Endothelial cell of umbilical vein (primary cell): ENCODE measurements at regions not wholly inside any gene's neighbourhood (a gene's known extent, or its start where the extent isn't known, plus 50 kb on each side); places are given as distances from the start of the nearest gene placed in this dataset.

ENCODE experiments used
- BruUV-seq: library from RNA; stranded (reverse); fragments of 400-500 nt; replicated peaks from 2 replicates; lab custom pipeline; 2021; lab: Mats Ljungman, UMichigan
- CTCF ChIA-PET: fragments of 300-600, 350-600 bp; sonication (Branson Sonifier 250); formaldehyde crosslinking; loops from one replicate; lab custom pipeline; 2021; ENCODE audit warnings: antibody characterized with exemption, inconsistent platforms; lab: Charles Lee
- POLR2A ChIA-PET: fragments of 300-600, 350-600 bp; sonication (Branson Sonifier 250); formaldehyde crosslinking; loops from one replicate; lab custom pipeline; 2021; ENCODE audit warnings: antibody characterized with exemption, inconsistent platforms; lab: Charles Lee
- DNase-seq: peaks from one replicate; pipeline ENCODE4 v3.0.0-alpha.2; 2011; ENCODE audit warnings: low read depth, low spot score
- FAIRE-seq: peaks from 2 replicates; lab custom pipeline; 2011; peaks lifted over from hg19 to GRCh38; lab: Jason Lieb, UNC
- H2AFZ ChIP-seq: 2 replicates; pipeline ENCODE4 v1.6.0; 2012; ENCODE audit warnings: low read depth, low read length, control low read depth, inconsistent platforms
- H3K27ac ChIP-seq: 2 replicates; pipeline ENCODE4 v1.5.1; 2011; ENCODE audit warnings: low read depth, mild to moderate bottlenecking, control low read depth, low read length, moderate library complexity; ENCODE audit not compliant: insufficient read depth
- H3K27me3 ChIP-seq, 2 experiments: 2 replicates each; pipeline versions ENCODE4 v1.6.0 to v1.6.1; 2011; ENCODE audit warnings: low read length in 2 of 2, mixed read lengths in 1 of 2; ENCODE audit not compliant: control insufficient read depth in 2 of 2, insufficient read depth in 2 of 2
- H3K36me3 ChIP-seq, 2 experiments: 2 replicates in 1 of 2; 3 replicates in 1 of 2; pipeline ENCODE4 v1.5.1; 2011; ENCODE audit warnings: low read length in 2 of 2, mild to moderate bottlenecking in 1 of 2, moderate library complexity in 1 of 2; ENCODE audit not compliant: control insufficient read depth in 2 of 2, insufficient read depth in 2 of 2; ENCODE audit errors: extremely low read depth in 1 of 2
- H3K4me1 ChIP-seq: 3 replicates; pipeline ENCODE4 v1.5.1; 2011; ENCODE audit warnings: mild to moderate bottlenecking, low read length; ENCODE audit not compliant: control insufficient read depth, insufficient read depth; ENCODE audit errors: extremely low read depth
- H3K4me2 ChIP-seq: 2 replicates; pipeline ENCODE4 v1.6.1; 2011; ENCODE audit warnings: low read length, control low read depth, mixed read lengths; ENCODE audit not compliant: insufficient read depth
- H3K4me3 ChIP-seq, 3 experiments: fragments of 200-600 bp in 1 of 3; sonication (generic), shearing (Covaris generic) in 1 of 3; replicated peaks in 1 of 3; 2 replicates each; pipeline ENCODE4 v1.5.1; 2011 to 2016; ENCODE audit warnings: control low read depth in 3 of 3, low read length in 3 of 3, mild to moderate bottlenecking in 2 of 3, inconsistent platforms in 1 of 3, low read depth in 1 of 3, moderate library complexity in 1 of 3; ENCODE audit not compliant: insufficient read depth in 1 of 3
- H3K79me2 ChIP-seq: 2 replicates; pipeline ENCODE4 v1.6.0; 2012; ENCODE audit warnings: low read length, inconsistent platforms; ENCODE audit not compliant: control insufficient read depth, insufficient read depth
- H3K9ac ChIP-seq: replicated peaks from 2 replicates; pipeline ENCODE3; 2011; ENCODE audit warnings: low read length, control low read depth; ENCODE audit not compliant: insufficient read depth; ENCODE audit errors: extremely low read depth
- H3K9me1 ChIP-seq: replicated peaks from 3 replicates; pipeline ENCODE4 v1.6.0; 2011; ENCODE audit warnings: mild to moderate bottlenecking, low read length; ENCODE audit not compliant: control insufficient read depth, insufficient read depth; ENCODE audit errors: extremely low read depth
- H3K9me3 ChIP-seq: replicated peaks from 2 replicates; pipeline ENCODE4 v1.5.1; 2012; ENCODE audit warnings: low read length, inconsistent platforms; ENCODE audit not compliant: control insufficient read depth, insufficient read depth
- H4K20me1 ChIP-seq: replicated peaks from 2 replicates; pipeline ENCODE3; 2011; ENCODE audit warnings: mild to moderate bottlenecking, low read length; ENCODE audit not compliant: control insufficient read depth, insufficient read depth; ENCODE audit errors: extremely low read depth
- FOS ChIP-seq: IDR thresholded peaks from 2 replicates; pipeline ENCODE4 v1.6.1; 2011; ENCODE audit warnings: mild to moderate bottlenecking, low read length, moderate library complexity, borderline replicate concordance; ENCODE audit not compliant: insufficient read depth
- GATA2 ChIP-seq: IDR thresholded peaks from 2 replicates; pipeline ENCODE4 v1.7.0; 2011; ENCODE audit warnings: low read depth, mild to moderate bottlenecking, moderate library complexity, mixed read lengths, low read length; ENCODE audit not compliant: insufficient read length, insufficient read depth
- POLR2A ChIP-seq: IDR thresholded peaks from 2 replicates; pipeline ENCODE4 v1.6.1; 2012; ENCODE audit warnings: low read depth, mild to moderate bottlenecking, control low read depth, low read length
- dilution Hi-C: fragments of 300-500 bp; cut with MboI; formaldehyde crosslinking; loops from one replicate; pipeline ENCODE4 v1.15.0; 2019; ENCODE audit warnings: low sequenced_read_pairs; ENCODE audit not compliant: extremely low pct_ligation_motif_present
- intact Hi-C: fragments of 100-400 bp; cut with micrococcal nuclease; formaldehyde crosslinking; loops from one replicate; pipeline ENCODE4 v1.10.0; 2022

DNA sequence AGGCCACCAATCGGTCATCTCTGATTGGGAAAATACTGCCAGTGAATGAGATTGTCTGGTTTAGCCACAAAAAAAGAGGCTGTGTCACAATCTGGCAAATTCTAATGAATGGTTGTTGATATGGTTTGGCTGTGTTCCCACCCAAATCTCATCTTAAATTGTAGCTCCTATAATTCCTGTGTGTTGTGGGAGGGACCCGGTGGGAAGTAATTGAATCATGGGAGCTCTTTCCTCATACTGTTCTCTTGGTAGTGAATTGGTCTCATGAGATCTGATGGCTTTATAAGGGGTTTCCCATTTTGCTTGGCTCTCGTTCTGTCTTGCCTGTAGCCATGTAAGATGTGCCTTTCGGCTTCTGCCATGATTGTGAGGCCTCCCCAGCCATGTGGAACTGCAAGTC is 838.3 kb downstream of the SLC4A3 start:
- dilution Hi-C loops: no loop called here
- Histone ChIP-seq H3K27ac (no peak overlapping the region), H3K4me3 (no peak overlapping the region), H2AFZ (no peak overlapping the region), H3K4me1 (no peaks in the 10 kb centered on the region), H3K27me3 (no peaks in the 10 kb centered on the region), H3K9me3 (no peaks in the 10 kb centered on the region), H3K36me3 (no peaks in the 10 kb centered on the region), H4K20me1 (no peaks in the 10 kb centered on the region), H3K9ac (no peak overlapping the region), H3K4me2 (no peak overlapping the region), H3K79me2 (no peaks in the 10 kb centered on the region), H3K9me1 (no peaks in the 10 kb centered on the region)
- FAIRE-seq: no peak
- no peak for TF ChIP-seq POLR2A
- CTCF ChIA-PET: no interaction called here
- POLR2A ChIA-PET: no interaction called here
- BruUV-seq: no TSS peak
- intact Hi-C loops: no loop called here
- no peak for DNase-seq

DNA sequence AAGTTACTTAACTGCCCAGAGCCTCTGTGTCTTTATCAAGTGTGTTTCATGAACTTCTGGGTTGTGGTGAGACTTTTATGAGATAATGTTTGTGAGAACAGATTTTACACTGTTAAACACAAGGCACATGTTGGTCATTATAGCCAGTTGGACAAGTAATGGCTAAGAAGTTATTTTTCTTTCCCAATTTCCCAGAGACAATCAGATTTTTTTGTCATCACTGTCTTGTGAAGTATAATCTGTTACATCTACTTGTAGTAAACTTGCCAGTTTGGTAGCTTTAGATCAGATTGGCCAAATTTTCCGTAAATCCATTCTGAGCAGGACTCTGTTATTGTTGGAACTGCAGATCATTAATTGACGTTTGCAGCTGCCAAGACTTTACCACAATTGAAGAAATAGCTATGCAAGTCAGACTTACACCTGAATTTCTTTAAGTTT is 838.8 kb downstream of the SLC4A3 start:
- Histone ChIP-seq H3K4me1 (no peaks in the 10 kb centered on the region), H3K9me1 (no peaks in the 10 kb centered on the region), H3K4me3 (no peak overlapping the region), H3K9ac (no peak overlapping the region), H2AFZ (no peak overlapping the region), H3K27ac (no peak overlapping the region), H3K4me2 (no peak overlapping the region), H4K20me1 (no peaks in the 10 kb centered on the region), H3K27me3 (no peaks in the 10 kb centered on the region), H3K79me2 (no peaks in the 10 kb centered on the region), H3K9me3 (no peaks in the 10 kb centered on the region), H3K36me3 (no peaks in the 10 kb centered on the region)
- FAIRE-seq (no peak), DNase-seq (no peak)
- ChIA-PET CTCF (no interaction called here), POLR2A (no interaction called here)
- intact Hi-C loops: no loop called here
- TF ChIP-seq FOS: no peak
- no peak for TF ChIP-seq GATA2
- TF ChIP-seq POLR2A: no peak
- no TSS peak for BruUV-seq
- dilution Hi-C loops: no loop called here
